ENCODE measurements at regions not wholly inside any gene's neighbourhood (a gene's known extent, or its start where the extent isn't known, plus 50 kb on each side); places are given as distances from the start of the nearest gene placed in this dataset.

DNA sequence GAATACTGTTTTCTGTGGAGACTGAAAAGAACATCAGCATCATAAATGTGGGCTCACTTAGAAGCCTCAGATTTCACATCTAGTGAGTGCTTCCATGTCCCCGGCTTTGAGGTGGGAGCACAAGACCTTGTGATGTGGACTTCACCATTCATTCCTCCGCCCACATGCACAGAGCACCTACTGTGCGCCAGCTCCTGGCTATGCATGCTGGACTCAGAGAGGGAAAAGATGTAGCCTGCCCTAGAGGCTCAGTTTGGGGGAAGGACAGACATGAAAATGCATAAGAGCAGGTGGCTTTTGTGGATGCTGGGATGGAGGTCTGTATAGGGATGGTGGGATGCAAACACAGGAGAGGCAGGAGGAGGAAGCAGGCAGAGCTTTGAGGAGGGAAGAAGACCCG is 65.0 kb downstream of the SERPINA3 start:
- ChIA-PET CTCF (ENCODE audit: low intra/inter-chr PET ratio) (no interaction called here), POLR2A (no interaction called here)
- no peak for FAIRE-seq
- 0% methylated on average over 2 of the region's 4 CpGs for WGBS (ENCODE audit: insufficient coverage, low coverage, missing lambda C conversion rate)
- no peak for ATAC-seq
- Histone ChIP-seq H3K79me2 (ENCODE audit: control insufficient read depth, insufficient read depth, low read length) (no peaks in the 10 kb centered on the region), H3K9me1 (ENCODE audit: control insufficient read depth, insufficient read depth, low read length) (no peaks in the 10 kb centered on the region), H3K36me3 (ENCODE audit: control insufficient read depth, insufficient read depth, low read length) (no peaks in the 10 kb centered on the region), H3K4me3 (no peak overlapping the region), H3K9ac (ENCODE audit: insufficient read depth in 1 of 2, low read depth in 2 of 2, low read length in 2 of 2) (no peak overlapping the region), H3K27me3 (ENCODE audit: control insufficient read depth in 2 of 2, insufficient read depth in 2 of 2, low read length in 2 of 2) (no peaks in the 10 kb centered on the region; a peak in 1 of 5 replicates), H3K9me3 (replicated peaks; ENCODE audit: control insufficient read depth, insufficient read depth, low read depth, low read length) (no peaks in the 10 kb centered on the region), H2AFZ (ENCODE audit: low read depth, low read length) (no peak overlapping the region), H3K4me2 (ENCODE audit: insufficient read depth, low read length) (no peak overlapping the region), H4K20me1 (replicated peaks; ENCODE audit: control insufficient read depth, insufficient read depth, low read length) (no peaks in the 10 kb centered on the region), H3K27ac (ENCODE audit: extremely low read depth, low read depth, low read length) (no peak overlapping the region), H3K4me1 (replicated peaks in 1 of 2; ENCODE audit: control insufficient read depth in 2 of 2, insufficient read depth in 2 of 2, low read length in 2 of 2) (no peaks in the 10 kb centered on the region; a peak in 1 of 5 replicates)
- no peak for DNase-seq (ENCODE audit: extremely low read depth in 1 of 4, low spot score in 3 of 4)
- BruUV-seq (replicated peaks): no TSS peak
- in situ Hi-C loops (cut with MboI) (no loop called here), intact Hi-C loops (cut with micrococcal nuclease) (no loop called here)
- TF ChIP-seq NFATC3 (IDR thresholded peaks at IDR 0.05) (no peak), CBX1 (IDR thresholded peaks at IDR 0.05; ENCODE audit: low read depth) (no peak), E4F1 (CRISPR knock-in tag; IDR thresholded peaks at IDR 0.05; ENCODE audit: borderline replicate concordance) (no peak), JUN (IDR thresholded peaks at IDR 0.05; ENCODE audit: borderline replicate concordance, low read depth, low read length) (no peak), JUN (CRISPR knock-in tag; IDR thresholded peaks at IDR 0.05; ENCODE audit: borderline replicate concordance) (no peak), UBTF (IDR thresholded peaks at IDR 0.05; ENCODE audit: borderline replicate concordance in 1 of 2, low read depth in 2 of 2, low read length in 2 of 2) (no peak), PHTF2 (CRISPR knock-in tag; IDR thresholded peaks at IDR 0.05) (no peak), MEIS2 (IDR thresholded peaks at IDR 0.05; ENCODE audit: partially characterized antibody) (no peak), PURB (CRISPR knock-in tag; IDR thresholded peaks at IDR 0.05; ENCODE audit: low read depth) (no peak), ZNF146 (CRISPR knock-in tag; IDR thresholded peaks at IDR 0.05; ENCODE audit: unreplicated experiment) (no peak), RBM22 (IDR thresholded peaks at IDR 0.05; ENCODE audit: low read depth, low read length, poor library complexity, severe bottlenecking) (no peak), ZNF253 (CRISPR knock-in tag; conservative IDR thresholded peaks at IDR 0.05) (no peak), HMG20B (CRISPR knock-in tag; IDR thresholded peaks at IDR 0.05) (no peak), ETS1 (conservative IDR thresholded peaks at IDR 0.05; ENCODE audit: control insufficient read depth, low read depth, low read length) (no peak), ZNF586 (CRISPR knock-in tag; conservative IDR thresholded peaks at IDR 0.05) (no peak)
- TF ChIP-seq, protein P1, sequence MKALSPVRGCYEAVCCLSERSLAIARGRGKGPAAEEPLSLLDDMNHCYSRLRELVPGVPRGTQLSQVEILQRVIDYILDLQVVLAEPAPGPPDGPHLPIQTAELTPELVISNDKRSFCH (CRISPR knock-in tag; IDR thresholded peaks at IDR 0.05): no peak
- TF ChIP-seq, protein P1 (tag; IDR thresholded peaks at IDR 0.05): no peak
